ENCODE measurements at regions not wholly inside any gene's neighbourhood (a gene's known extent, or its start where the extent isn't known, plus 50 kb on each side); places are given as distances from the start of the nearest gene placed in this dataset.

DNA sequence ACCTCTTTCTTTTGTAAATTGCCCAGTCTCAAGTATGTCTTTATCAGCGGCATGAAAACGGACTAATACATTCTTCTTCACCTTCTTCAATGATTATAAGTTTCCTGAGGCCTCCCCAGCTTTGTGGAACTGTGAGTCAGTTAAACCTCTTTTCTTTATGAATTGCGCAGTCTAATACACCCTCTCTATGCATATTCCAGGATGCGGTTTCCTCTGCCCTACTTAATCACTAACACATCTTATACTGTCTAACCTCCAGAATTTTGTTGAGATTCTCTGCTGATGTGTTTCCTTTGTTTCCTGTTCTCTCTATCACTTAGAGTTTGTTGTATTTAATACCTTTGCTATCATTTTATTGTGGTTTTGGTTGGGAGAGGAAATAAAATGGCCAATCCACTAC lies 145.4 kb downstream of the AEBP2 start:
- TF ChIP-seq CTCF (IDR thresholded peaks at IDR 0.05; ENCODE audit: low read depth, low read length) (no peak), EZH2phosphoT487 (IDR thresholded peaks at IDR 0.05; ENCODE audit: low read depth) (no peak)

All from OCI-LY3 (cell line).